ENCODE measurements at regions not wholly inside any gene's neighbourhood (a gene's known extent, or its start where the extent isn't known, plus 50 kb on each side); places are given as distances from the start of the nearest gene placed in this dataset.

GRCh38 chr4:18319431-18319830, 297.9 kb upstream of the LCORL start:
- Histone ChIP-seq H3K9me3 (no peaks in the 10 kb centered on the region), H3K4me3 (no peak overlapping the region), H3K27me3 (no peaks in the 10 kb centered on the region), H3K27ac (no peak overlapping the region), H3K36me3 (no peaks in the 10 kb centered on the region), H3K4me1 (ENCODE audit: insufficient read depth) (peaks cover 4% of the 10 kb centered on the region)
- intact Hi-C loops (cut with DNase I): no loop called here
- TF ChIP-seq POLR2A (IDR thresholded peaks at IDR 0.05): no peak
- TF ChIP-seq CTCF (IDR thresholded peaks at IDR 0.05): no peak
- no peak for TF ChIP-seq EP300 (IDR thresholded peaks at IDR 0.05)
- WGBS, 3 donors: 41 to 64% (median 47%) methylated on average over 6 of the region's 6 CpGs
- no peak for DNase-seq

GRCh38 chr4:18318682-18319388, 297.3 kb upstream of the LCORL start:
- Histone ChIP-seq H3K27me3 (no peaks in the 10 kb centered on the region), H3K9me3 (no peaks in the 10 kb centered on the region), H3K4me1 (ENCODE audit: insufficient read depth) (peaks cover 4% of the 10 kb centered on the region), H3K36me3 (no peaks in the 10 kb centered on the region), H3K27ac (no peak overlapping the region), H3K4me3 (no peak overlapping the region)
- peak in 4 of 5 donors; percentile 25 to 47 (median 36) for DNase-seq
- intact Hi-C loops (cut with DNase I): no loop called here
- TF ChIP-seq EP300 (IDR thresholded peaks at IDR 0.05) (no peak), CTCF (IDR thresholded peaks at IDR 0.05) (no peak), POLR2A (IDR thresholded peaks at IDR 0.05) (no peak)
- WGBS, 3 donors: 16 to 33% (median 24%) methylated on average over 22 of the region's 22 CpGs

GRCh38 chr4:18314731-18315130, 293.2 kb upstream of the LCORL start:
- Histone ChIP-seq H3K4me1 (ENCODE audit: insufficient read depth) (peaks cover 4% of the 10 kb centered on the region), H3K27ac (no peak overlapping the region), H3K36me3 (no peaks in the 10 kb centered on the region), H3K4me3 (no peak overlapping the region), H3K27me3 (no peaks in the 10 kb centered on the region), H3K9me3 (no peaks in the 10 kb centered on the region)
- DNase-seq: no peak
- 50 to 59% (median 56%) methylated on average over 3 of the region's 3 CpGs for WGBS, 3 donors
- intact Hi-C loops (cut with DNase I): no loop called here
- no peak for TF ChIP-seq POLR2A (IDR thresholded peaks at IDR 0.05)

- Histone ChIP-seq H3K27ac (no peak overlapping the region), H3K27me3 (no peaks in the 10 kb centered on the region), H3K4me3 (no peak overlapping the region), H3K36me3 (no peaks in the 10 kb centered on the region), H3K9me3 (no peaks in the 10 kb centered on the region), H3K4me1 (ENCODE audit: insufficient read depth) (no peaks in the 10 kb centered on the region)
- 54 to 67% (median 61%) methylated on average over 2 of the region's 2 CpGs for WGBS, 3 donors
- DNase-seq: no peak
- intact Hi-C loops (cut with DNase I): no loop called here
- no peak for TF ChIP-seq POLR2A (IDR thresholded peaks at IDR 0.05)
- no peak for TF ChIP-seq CTCF (IDR thresholded peaks at IDR 0.05)
- TF ChIP-seq EP300 (IDR thresholded peaks at IDR 0.05): no peak
These were observed 276.1 kb upstream of the LCORL start for GRCh38 chr4:18297684-18298083.

- H3K27ac ChIP-seq: no peak overlapping the region
- H3K4me1 ChIP-seq (ENCODE audit: insufficient read depth): no peaks in the 10 kb centered on the region
- no peaks in the 10 kb centered on the region for H3K9me3 ChIP-seq
- H3K4me3 ChIP-seq: no peak overlapping the region
- intact Hi-C loops (cut with DNase I): no loop called here
- DNase-seq: no peak
- H3K27me3 ChIP-seq: no peaks in the 10 kb centered on the region
- TF ChIP-seq CTCF (IDR thresholded peaks at IDR 0.05): no peak
- TF ChIP-seq POLR2A (IDR thresholded peaks at IDR 0.05): no peak
- TF ChIP-seq EP300 (IDR thresholded peaks at IDR 0.05): no peak
- H3K36me3 ChIP-seq: no peaks in the 10 kb centered on the region
- 61 to 70% (median 61%) methylated on average over 2 of the region's 2 CpGs for WGBS, 3 donors
These were observed 274.9 kb upstream of the LCORL start for GRCh38 chr4:18296411-18296810.
